Stimulated activated CD8-positive, alpha-beta memory T cell treated with anti-CD3 and anti-CD28 coated beads, Interleukin-4, amount 100 ng/mL, for 1 hour (primary cell): ENCODE measurements at regions not wholly inside any gene's neighbourhood (a gene's known extent, or its start where the extent isn't known, plus 50 kb on each side); places are given as distances from the start of the nearest gene placed in this dataset.
"Not testable (repeated sequence)": the region's sequence is repeated elsewhere in the genome, so short reads cannot be mapped to it uniquely, and the experiment has no call there.

Experiments used
- DNase-seq, 2 donors: peaks; one replicate each; pipeline ENCODE4 v3.0.0-alpha.2; 2020; ENCODE audit warnings: low read depth in 2 of 2, low spot score in 1 of 2

- no peak for DNase-seq
These were observed 103.7 kb upstream of the MNS1 start for GRCh38 chr15:56568466-56569167.

DNA sequence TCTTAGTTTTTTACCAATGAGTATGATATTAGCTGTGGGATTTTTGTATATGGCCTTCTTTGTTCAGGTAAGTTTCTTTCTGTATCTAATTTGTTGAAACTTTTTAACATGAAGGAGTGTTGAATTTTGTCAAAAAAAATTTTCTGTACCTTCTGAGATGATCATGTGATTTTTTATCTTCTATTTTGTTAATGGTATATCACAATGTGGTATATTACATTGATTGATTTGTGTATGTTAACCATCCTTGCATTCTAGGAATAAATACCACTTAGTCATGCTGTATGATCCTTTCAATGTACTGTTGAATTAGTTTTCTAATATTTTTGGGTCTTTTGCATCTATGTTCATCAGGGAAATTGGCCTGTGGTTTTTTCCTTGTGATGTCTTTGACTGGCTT, 92.5 kb upstream of the MNS1 start:
- DNase-seq: no peak

GRCh38 chr15:56553486-56553885, 88.5 kb upstream of the MNS1 start:
- DNase-seq: no peak

GRCh38 chr15:56552659-56553058, 87.7 kb upstream of the MNS1 start:
- DNase-seq: no peak

GRCh38 chr15:56540570-56540969, 75.6 kb upstream of the MNS1 start:
- DNase-seq: not testable (repeated sequence)

DNA sequence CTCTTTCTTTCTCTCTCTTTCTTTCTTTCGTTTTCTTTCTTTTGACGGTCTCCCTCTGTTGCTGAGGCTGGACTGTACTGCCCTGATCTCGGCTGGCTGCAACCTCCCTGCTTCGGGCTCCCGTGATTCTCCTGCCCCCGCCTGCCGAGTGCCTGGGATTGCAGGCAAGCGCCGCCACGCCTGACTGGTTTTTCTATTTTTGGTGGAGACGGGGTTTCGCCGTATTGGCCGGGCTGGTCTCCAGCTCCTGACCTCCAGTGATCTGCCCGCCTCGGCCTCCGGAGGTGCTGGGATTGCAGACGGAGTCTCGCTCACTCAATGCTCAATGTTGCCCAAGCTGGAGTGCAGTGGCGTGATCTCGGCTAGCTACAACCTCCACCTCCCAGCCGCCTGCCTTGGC, 75.2 kb upstream of the MNS1 start:
- DNase-seq: not testable (repeated sequence)

DNA sequence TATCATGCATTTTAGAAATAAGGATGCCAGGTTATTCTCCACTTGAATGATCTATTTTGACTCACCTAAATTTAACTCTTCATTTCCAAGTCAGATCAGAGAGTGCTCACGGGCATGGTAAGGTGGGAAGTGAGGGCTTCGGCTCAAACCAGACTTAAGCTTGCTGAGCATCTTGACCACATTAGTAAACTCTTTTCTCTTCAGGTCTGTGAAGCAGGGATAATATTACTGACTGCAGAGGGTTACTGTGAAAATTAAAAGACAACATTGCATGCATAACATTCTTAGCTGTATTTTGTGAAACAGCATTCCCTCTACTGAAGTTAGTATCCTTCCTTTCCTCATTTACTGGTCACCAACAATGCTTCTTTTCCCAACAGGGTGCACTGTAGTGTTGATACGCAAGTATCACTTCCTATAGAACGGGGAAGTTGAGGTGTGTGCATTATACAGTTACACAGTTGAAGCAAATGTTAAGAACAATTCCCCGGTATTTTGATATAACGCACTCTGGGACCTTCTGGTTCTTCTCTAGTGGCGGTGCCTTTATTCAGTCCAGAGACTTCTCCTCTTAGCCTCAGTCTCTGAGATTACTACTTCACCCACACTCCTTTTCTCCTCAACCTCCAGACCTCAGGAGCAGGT, 74.1 kb upstream of the MNS1 start:
- DNase-seq: no peak

DNA sequence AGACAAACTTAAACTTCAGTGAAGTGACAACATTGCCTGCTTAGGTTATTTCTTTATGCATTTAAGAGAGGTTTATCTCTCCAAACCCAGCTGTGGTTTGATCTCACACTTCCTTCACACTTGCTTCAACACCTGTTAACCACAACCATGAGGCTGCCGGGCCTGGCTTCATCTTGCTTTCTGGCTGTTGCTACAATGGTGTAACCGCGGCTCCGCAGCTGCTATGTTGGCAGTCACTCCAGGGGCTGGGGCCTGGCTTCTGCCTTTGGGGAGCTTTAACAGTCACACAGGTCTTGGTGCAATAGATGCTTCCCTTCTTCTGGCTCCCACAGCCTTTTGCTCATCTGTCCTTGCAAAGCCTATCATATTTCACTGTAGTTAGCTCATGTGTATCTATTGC, 72.9 kb upstream of the MNS1 start:
- peak; percentile 9 to 24 for DNase-seq

GRCh38 chr15:56534728-56535127, 69.8 kb upstream of the MNS1 start:
- no peak for DNase-seq

GRCh38 chr15:56533731-56534403, 68.9 kb upstream of the MNS1 start:
- no peak for DNase-seq

- DNase-seq: no peak
These were observed 68.0 kb upstream of the MNS1 start for GRCh38 chr15:56532721-56533460.

DNA sequence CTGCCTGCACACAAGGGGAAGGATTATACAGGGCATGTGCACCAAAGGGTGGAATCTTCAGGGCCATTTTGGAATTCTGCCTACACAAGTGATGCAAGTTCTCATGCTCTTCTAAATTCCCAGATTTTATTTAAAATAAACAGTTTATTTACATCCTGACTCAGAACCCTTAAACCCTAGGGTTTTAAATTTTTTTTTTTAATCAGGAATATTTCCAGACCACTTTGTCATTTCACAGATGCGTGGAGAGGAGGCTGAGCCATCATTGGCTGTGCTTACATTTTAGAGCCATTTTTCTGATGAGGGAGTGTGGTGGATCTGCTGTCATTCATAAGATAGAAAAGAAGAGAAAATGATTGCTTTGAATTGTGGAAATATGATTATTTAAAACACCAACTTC, 65.2 kb upstream of the MNS1 start:
- no peak for DNase-seq

DNA sequence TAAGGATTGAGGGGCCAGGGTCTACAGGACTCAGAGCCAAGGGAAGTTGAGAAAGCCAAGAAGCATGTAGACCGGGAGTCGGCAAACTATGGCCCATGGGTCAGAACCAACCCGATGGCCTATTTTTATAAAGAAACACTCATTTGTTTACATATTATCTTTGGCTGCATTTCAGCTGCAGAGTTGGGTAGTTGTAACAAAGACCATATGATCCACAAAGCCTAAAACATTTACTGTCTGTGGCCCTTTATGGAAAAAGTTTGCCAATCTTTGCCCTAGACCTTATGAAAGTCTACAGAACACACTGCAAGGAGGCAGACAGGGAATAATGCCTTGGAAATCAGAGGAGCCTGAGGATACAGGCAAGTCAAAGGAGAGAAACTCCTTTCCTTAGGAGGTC, 63.2 kb upstream of the MNS1 start:
- no peak for DNase-seq

- no peak for DNase-seq
These were observed 60.0 kb upstream of the MNS1 start for GRCh38 chr15:56524915-56525314.

DNA sequence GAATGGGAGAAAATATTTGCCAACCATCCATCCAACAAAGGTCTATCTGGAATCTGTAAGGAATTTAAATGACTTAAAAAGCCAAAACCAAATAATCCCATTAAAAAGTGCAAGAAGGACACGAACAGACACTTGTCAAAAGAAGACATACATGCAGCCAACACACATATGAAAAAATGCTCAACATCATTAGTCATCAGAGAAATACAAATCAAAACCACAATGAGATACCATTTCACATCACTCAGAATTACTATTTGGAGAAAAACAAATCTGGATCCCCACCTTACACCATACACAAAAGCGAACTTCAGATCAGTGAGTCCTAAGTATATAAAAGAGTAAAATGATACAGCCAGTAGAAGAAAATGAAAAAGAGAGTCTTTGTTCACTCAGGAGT, 58.6 kb upstream of the MNS1 start:
- DNase-seq: no peak

GRCh38 chr15:56519000-56519399, 54.1 kb upstream of the MNS1 start:
- DNase-seq: no peak
